HG03066 (cell line): ENCODE measurements at regions not wholly inside any gene's neighbourhood (a gene's known extent, or its start where the extent isn't known, plus 50 kb on each side); places are given as distances from the start of the nearest gene placed in this dataset.
"Not testable (repeated sequence)": the region's sequence is repeated elsewhere in the genome, so short reads cannot be mapped to it uniquely, and the experiment has no call there.

ENCODE experiments used
- ATAC-seq: cut with Tn5 transposase; IDR thresholded peaks from one replicate; pipeline ENCODE4 v1.9.1; 2021; ENCODE audit warnings: low read depth; ENCODE audit not compliant: unreplicated experiment

GRCh38 chrY:18599606-18600005, 53.1 kb downstream of the HSFY1 start:
- not testable (repeated sequence) for ATAC-seq

- ATAC-seq: peak; percentile 83
Measured at GRCh38 chrY:18601287-18601686, 54.8 kb downstream of the HSFY1 start.

DNA sequence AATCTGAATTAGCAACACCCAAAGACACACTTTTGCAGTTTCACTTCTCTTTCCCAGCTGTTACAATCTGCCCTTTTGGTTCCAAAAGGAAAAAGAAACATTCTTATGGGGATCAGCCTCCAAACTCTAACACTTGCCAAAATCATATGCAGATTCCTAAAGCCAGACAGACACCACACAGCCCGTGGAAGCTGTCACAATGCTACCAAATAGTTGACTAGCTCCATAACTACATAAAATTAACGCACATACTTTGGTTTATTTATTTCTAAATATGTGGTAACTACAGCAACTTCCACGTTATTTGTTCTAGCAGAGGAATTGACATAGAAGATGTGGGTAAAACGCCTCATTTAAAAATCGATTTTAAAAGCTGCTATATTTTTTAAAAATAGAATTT, 59.7 kb downstream of the HSFY1 start:
- ATAC-seq: not testable (repeated sequence)

DNA sequence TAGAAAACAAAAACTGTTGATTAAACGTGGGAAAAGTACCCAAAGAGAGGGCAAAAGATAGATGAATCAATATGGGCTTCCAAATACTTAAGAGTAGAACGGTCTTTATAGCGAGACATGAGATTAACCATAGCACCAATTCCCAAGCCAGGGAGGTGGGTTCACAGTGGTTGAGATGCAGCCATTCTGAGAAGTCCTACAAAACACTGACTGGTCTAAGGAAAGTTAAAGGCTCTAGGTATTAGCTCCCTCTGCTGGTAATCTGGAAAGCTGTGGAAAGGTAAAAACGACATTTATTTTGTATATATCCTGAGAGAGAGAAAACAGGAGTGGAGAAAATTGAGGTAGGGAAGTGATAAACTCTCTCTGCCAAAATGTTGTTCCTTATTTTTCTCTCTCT, 61.7 kb downstream of the HSFY1 start:
- not testable (repeated sequence) for ATAC-seq

GRCh38 chrY:18615809-18616208, 69.3 kb downstream of the HSFY1 start:
- ATAC-seq: not testable (repeated sequence)

GRCh38 chrY:18629805-18630516, 83.4 kb downstream of the HSFY1 start:
- ATAC-seq: not testable (repeated sequence)

DNA sequence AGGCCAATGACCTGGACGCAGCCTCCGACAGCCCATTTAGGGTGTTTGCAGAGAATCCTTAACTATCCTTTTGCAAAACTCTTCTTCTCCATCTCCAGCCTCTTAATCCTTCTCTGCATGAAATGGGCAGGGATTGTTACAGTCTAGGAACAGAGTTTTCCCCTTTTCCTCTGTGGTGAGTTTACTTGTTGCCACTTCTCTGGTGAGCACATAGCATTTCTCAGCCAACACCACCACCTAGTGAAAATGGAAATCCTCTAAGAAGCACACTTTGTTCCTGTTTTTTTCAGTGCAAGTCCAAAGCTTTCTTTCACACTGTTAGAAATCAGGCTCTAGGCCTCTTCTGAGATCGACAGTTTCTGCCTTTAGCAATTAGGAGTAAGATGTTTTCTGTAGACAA, 84.1 kb downstream of the HSFY1 start:
- ATAC-seq: not testable (repeated sequence)

- ATAC-seq: not testable (repeated sequence)
Measured at GRCh38 chrY:18631610-18632009, 85.1 kb downstream of the HSFY1 start.

DNA sequence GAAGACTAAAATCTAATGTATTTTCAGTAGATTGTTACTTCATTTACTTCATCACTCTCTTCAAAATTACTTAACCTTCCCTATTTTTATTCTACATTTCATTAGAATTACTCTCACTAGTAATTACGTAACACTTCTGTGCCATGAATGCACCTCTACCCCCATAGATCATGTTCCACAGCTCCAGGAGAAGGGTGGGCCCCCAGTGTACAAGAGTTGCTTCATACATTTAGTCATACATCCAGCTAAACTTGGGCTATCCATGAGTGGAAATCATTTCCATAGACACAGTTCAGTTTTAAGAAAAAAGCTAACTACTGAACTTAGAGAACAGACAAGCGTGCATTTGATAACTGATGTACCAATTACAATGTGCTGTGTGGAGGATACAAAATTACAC, 104.2 kb downstream of the HSFY1 start:
- no peak for ATAC-seq

- ATAC-seq: no peak
Measured at GRCh38 chrY:18664559-18664958, 109.0 kb downstream of the HSFY2 start.

DNA sequence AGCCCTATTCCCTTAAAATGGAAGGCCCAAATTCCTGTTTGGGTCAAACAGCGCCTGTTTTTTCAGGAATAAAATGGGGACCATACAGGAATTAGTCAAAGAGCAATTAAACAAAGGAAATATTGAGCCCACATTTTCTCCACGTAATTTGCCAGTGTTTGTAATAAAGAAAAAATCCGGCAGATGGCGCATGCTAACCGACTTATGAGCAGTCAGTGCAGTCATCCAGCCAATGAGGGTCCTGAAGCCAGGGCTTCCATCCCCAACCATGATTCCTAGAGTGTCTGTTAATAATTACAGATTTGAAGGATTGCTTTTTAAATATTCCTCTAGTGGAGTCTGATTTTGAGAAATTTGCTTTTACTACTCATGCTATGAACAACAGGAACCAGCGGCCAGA, 103.7 kb downstream of the HSFY2 start:
- ATAC-seq: no peak

DNA sequence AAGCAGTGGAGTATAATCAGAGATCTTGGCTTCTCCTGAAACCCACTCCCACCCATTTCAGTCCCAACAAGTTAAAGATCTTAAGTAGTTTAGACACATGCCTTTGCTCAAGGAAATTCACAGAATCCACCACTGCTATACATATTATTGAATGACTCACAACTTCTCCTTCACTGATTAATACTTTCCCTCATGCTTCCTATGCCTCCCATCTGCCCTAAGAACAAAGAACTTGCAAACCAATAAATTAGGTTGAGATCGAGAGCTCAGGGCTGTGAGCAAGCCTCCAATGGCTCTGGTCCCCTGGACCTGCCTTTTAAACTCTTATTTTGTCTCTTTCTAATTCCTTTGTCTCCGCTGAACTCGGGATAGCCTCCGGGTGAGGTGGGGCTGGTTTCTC, 101.6 kb downstream of the HSFY2 start:
- no peak for ATAC-seq

- not testable (repeated sequence) for ATAC-seq
Measured at GRCh38 chrY:18686027-18686426, 87.5 kb downstream of the HSFY2 start.

GRCh38 chrY:18688362-18688761, 85.2 kb downstream of the HSFY2 start:
- ATAC-seq: not testable (repeated sequence)

GRCh38 chrY:18689420-18689819, 84.1 kb downstream of the HSFY2 start:
- not testable (repeated sequence) for ATAC-seq

DNA sequence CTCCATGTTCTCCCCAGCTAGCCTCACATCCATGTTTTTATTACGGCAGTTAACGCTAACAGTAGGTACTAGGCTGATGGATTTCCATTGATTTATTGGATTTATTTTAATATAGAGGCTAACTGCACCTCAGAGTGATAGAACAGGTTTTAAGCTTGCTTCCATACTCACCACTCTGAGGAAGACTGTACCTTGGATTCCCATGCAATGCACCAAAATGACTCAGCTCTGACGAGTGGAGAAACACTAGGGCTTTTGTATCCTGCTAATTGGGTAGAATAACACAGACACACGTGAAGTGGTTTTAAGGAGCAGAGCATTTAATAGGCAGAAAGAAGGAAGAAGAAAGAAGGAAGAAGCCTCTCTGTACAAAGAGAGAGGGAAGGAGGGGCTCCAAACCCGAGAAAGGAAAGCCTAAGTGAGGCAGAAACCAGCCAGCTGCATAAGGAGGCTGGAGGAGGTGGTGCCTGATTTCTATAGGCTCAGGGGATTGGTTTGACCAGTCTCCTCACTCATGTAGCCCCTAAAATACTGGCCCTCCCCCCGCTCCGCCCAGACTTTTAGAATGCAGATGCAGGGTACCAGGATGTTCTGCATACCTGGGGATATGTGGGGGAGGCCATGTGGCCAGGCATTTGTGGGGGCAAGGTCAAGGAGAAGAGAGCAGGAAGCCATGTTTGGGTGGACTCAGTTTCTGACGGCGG, 83.5 kb downstream of the HSFY2 start:
- not testable (repeated sequence) for ATAC-seq

GRCh38 chrY:18696788-18697187, 76.7 kb downstream of the HSFY2 start:
- ATAC-seq: not testable (repeated sequence)

DNA sequence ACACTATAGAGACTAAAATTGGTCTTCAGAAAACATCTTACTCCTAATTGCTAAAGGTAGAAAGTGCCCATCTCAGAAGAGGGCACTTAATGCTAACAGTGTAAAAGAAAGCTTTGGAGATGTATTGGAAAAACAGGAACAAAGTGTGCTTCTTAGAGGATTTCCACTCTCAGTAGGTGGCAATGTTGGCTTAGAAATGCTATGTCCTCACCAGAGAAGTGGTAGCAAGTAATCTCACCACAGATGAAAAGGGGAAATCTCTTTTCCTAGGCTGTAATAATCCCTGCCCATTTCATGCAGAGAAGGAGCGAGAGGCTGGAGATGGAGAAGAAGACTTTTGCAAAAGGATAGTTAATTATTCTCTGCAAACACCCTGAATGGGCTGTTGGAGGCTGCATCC, 69.3 kb downstream of the HSFY2 start:
- ATAC-seq: not testable (repeated sequence)

DNA sequence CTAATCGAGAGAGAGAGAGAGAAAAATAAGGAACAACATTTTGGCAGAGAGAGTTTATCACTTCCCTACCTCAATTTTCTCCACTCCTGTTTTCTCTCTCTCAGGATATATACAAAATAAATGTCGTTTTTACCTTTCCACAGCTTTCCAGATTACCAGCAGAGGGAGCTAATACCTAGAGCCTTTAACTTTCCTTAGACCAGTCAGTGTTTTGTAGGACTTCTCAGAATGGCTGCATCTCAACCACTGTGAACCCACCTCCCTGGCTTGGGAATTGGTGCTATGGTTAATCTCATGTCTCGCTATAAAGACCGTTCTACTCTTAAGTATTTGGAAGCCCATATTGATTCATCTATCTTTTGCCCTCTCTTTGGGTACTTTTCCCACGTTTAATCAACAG, 61.8 kb downstream of the HSFY2 start:
- ATAC-seq: not testable (repeated sequence)

GRCh38 chrY:18713760-18714159, 59.8 kb downstream of the HSFY2 start:
- not testable (repeated sequence) for ATAC-seq

GRCh38 chrY:18718714-18719113, 54.8 kb downstream of the HSFY2 start:
- peak; percentile 91 for ATAC-seq

DNA sequence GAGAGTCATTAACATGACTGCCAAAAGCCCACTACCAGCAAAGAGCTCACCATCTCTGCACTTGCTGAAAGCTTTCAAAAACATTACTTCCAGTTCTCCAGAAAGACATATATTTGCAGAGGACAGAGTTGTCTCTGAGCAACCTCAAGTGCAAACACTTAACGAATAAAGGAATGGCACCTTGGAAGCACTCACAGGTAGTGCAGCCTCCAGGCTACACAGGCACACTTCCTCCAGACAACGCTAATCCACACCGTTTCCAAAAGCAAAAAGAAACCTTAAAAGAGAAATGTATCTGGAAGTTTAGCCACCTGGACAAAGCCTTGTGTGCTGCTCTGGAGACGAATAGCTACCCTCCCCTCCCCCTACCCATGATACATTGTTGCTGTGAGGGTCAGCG, 53.1 kb downstream of the HSFY2 start:
- ATAC-seq: not testable (repeated sequence)
